ENCODE measurements at regions not wholly inside any gene's neighbourhood (a gene's known extent, or its start where the extent isn't known, plus 50 kb on each side); places are given as distances from the start of the nearest gene placed in this dataset.
"Not testable (repeated sequence)": the region's sequence is repeated elsewhere in the genome, so short reads cannot be mapped to it uniquely, and the experiment has no call there.

- intact Hi-C loops (cut with DNase I) = no loop called here
These were observed 155.4 kb upstream of the MYO3A start for GRCh38 chr10:25778646-25779045.

DNA sequence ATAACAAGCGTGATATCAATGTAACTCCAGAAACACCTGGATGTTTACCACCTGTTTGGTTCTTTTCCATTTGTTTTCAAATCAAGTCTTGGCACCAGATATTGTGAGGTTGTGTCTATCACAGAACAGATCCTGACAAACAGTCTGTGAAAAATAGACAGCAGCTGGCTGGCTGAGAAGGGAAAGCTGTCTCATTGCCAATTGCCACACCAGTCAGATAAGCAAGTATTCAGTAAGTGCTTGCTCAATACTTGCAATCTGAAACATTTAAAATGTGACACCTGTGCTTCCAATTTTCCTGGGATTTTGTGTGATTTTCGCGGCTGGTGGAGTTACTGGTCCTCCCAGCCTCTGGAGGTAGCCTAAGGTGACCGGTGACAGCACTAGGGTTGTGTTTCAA is 147.9 kb upstream of the MYO3A start:
- intact Hi-C loops (cut with DNase I) = no loop called here
- DNase-seq = no peak

More at GRCh38 chr10:25778646-25779045, 155.4 kb upstream of the MYO3A start:
- DNase-seq = no peak

DNA sequence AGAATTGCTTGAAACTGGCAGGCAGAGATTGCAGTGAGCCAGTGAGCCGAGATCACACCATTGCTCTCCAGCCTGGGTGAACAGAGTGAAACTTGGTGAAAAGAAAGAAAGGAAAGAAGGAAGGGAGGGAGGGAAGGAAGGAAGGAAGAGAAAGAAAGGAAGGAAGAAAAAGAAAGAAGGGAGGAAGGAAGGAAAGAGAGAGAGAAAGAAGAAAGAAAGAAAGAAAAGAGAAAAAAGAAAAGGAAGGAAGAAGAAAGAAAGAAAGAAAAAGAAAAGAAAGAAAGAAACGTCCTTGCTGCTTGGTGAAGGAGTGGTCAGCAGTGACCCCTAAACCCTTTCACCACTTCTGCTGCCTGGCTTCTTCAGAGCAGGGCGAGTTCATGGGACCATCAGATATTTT is 147.1 kb upstream of the MYO3A start:
- DNase-seq = no peak
- intact Hi-C loops (cut with DNase I) = no loop called here

- DNase-seq = no peak
- intact Hi-C loops (cut with DNase I) = no loop called here
These were observed 136.1 kb upstream of the MYO3A start for GRCh38 chr10:25797888-25798429.

GRCh38 chr10:25804505-25804904 is 129.5 kb upstream of the MYO3A start:
- DNase-seq = no peak

DNA sequence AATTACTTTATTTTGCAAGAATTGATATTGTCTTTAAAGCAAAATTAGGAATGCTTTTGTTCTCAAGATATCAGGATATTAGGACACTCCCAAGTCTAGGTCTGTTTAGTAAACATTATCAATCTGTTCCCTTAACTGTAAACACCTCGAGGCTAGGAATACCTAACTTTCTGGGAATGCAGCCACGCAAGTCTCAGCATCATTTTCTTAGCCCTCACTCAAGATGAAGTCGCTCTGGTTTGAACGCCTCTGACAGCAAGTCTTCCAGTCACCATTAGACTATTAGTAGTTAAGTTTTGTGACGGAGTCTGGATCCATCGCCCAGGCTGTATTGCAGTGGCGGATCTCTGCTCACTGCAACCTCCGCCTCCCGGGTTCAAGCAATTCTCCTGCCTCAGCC is 128.0 kb upstream of the MYO3A start:
- intact Hi-C loops (cut with DNase I) = no loop called here
- no peak for DNase-seq

More at GRCh38 chr10:25804505-25804904, 129.5 kb upstream of the MYO3A start:
- intact Hi-C loops (cut with DNase I) = no loop called here

GRCh38 chr10:25808372-25808771 is 125.7 kb upstream of the MYO3A start:
- peak in 41 of 42 donors; percentile 34 to 95 (median 70) for DNase-seq

GRCh38 chr10:25811052-25811685 is 122.9 kb upstream of the MYO3A start:
- no peak for DNase-seq
- intact Hi-C loops (cut with DNase I) = no loop called here

More at GRCh38 chr10:25808372-25808771, 125.7 kb upstream of the MYO3A start:
- intact Hi-C loops (cut with DNase I) = no loop called here

DNA sequence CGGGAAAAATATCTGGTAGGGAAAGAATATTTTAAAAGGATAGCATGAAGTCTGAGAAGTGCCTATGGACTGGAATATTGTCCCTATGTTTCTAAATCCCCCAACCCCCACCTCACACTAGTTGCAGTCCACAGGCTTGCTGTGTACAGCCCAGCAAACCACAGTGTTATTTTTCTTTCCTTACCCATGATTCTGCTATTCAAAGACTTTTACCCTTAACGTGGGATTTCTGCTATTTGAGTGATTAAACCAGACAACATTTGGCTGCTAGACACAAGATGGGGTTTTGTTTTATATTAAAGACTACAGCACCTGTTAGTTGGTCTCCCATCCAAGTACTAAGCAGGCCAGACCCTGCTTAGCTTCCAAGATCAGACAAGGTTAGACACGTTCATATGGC is 120.5 kb upstream of the MYO3A start:
- DNase-seq = no peak
- intact Hi-C loops (cut with DNase I) = no loop called here

- intact Hi-C loops (cut with DNase I) = no loop called here
- no peak for DNase-seq
These were observed 118.8 kb upstream of the MYO3A start for GRCh38 chr10:25815236-25815635.

DNA sequence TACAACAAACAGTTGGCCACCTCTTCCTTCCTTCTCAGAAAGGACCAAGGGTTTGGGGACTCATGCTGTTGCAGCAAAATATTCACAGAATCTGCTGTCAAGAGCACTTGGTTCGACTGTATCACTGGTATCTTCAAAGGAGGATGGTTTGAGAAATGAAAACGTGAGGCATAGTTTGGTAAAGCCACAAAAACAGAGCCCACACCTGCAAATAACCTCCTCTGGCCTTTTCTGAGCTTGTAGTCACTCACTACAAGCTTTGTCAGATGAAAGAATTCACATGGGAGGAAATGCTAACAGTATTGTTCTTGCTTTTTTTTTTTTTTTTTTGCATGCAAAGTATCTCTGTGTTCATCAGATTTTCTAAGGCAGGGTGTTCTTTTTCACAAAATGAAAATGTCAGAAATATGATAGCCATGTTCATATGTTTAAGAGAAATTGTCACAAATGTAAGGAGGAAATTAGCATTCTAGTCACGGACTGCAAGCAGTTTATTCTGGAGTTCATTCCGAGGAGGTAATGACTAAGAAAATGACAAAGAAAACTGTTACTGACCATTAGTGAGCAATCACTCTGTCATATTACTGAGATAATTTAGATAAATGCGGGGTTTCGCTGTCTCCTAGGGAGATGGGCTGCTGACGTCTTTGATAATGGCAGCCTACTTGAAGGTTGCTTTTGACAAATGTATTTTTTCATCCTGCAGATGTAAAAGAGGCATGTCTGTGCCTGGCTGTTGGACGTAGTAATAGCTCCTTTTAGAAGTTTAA is 117.8 kb upstream of the MYO3A start:
- intact Hi-C loops (cut with DNase I) = no loop called here
- peak in 2 of 42 donors; percentile 15 to 30 for DNase-seq

DNA sequence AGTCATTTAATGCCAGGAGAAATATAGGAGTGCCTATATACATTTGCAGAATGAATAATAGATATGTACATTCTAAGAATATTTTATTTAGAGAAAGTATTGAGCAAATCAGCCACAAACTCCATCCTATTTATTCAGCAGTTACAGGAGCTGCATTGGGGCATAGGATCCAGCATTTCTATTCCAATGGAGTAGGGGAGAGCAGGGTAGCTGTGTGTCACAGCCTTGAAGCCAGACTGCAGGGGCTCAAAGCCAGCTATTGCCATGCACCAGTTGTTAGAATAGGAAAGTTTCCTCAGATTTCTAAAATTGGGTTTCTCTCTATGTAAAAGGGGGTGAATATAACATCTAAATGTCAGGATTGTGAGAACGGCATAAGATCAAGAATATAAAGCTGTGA is 116.8 kb upstream of the MYO3A start:
- intact Hi-C loops (cut with DNase I) = no loop called here
- DNase-seq = no peak

- DNase-seq = peak in 25 of 42 donors; percentile 17 to 74 (median 39)
- intact Hi-C loops (cut with DNase I) = no loop called here
These were observed 115.3 kb upstream of the MYO3A start for GRCh38 chr10:25818751-25819150.

GRCh38 chr10:25820472-25820871 is 113.6 kb upstream of the MYO3A start:
- intact Hi-C loops (cut with DNase I) = no loop called here

GRCh38 chr10:25820874-25821273 is 113.2 kb upstream of the MYO3A start:
- intact Hi-C loops (cut with DNase I) = no loop called here
- peak in 1 of 42 donors; percentile 46 for DNase-seq

More at GRCh38 chr10:25820472-25820871, 113.6 kb upstream of the MYO3A start:
- DNase-seq = no peak

- no peak for DNase-seq
- intact Hi-C loops (cut with DNase I) = no loop called here
These were observed 110.0 kb upstream of the MYO3A start for GRCh38 chr10:25824050-25824449.

DNA sequence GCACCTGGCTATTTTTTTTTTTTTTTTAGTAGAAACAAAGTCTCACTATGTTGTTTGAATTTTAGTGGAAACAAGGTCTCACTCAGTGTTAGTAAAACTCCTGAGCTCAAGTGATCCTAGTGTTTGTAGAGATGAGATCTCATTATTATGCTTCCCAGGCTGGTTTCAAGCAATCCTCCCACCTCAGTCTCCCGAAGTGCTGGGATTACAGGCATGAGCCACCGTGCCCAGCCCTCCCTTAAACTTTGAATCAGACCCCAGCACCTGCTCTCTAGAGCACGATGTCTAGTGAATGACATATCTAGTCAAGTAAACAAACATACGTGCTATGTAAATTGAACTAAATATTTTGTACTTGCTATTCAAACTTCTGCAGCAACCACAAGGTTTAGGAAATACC is 105.6 kb upstream of the MYO3A start:
- peak in 10 of 42 donors; percentile 18 to 60 (median 46) for DNase-seq
- intact Hi-C loops (cut with DNase I) = no loop called here

GRCh38 chr10:25831080-25831479 is 102.9 kb upstream of the MYO3A start:
- intact Hi-C loops (cut with DNase I) = no loop called here
- no peak for DNase-seq

DNA sequence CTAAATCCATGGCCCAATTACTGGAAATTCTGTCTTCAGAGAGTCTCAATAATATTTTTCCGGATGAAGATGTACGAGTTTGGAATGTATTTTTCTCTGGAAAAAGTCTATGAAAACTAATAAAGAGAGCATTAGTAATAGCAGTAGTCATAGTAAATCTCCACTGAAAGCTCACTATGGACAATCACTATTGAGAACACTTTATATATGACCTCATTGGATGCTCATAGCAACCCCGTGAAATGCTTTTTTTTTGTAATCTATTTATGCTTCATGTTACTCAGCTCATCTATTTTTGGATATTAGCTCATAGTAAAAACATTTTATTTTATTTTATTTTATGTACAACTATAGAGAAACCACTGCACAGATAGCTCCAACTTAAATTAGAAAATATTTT is 94.3 kb upstream of the MYO3A start:
- DNase-seq = no peak

GRCh38 chr10:25840875-25841274 is 93.2 kb upstream of the MYO3A start:
- intact Hi-C loops (cut with DNase I) = not testable (repeated sequence)

More for the DNA sequence above, 94.3 kb upstream of the MYO3A start:
- intact Hi-C loops (cut with DNase I) = no loop called here

More at GRCh38 chr10:25840875-25841274, 93.2 kb upstream of the MYO3A start:
- DNase-seq = not testable (repeated sequence)
